ENCODE measurements at regions not wholly inside any gene's neighbourhood (a gene's known extent, or its start where the extent isn't known, plus 50 kb on each side); places are given as distances from the start of the nearest gene placed in this dataset.

GRCh38 chr10:62917475-62918238 is 101.5 kb upstream of the EGR2 start:
- no peak for DNase-seq (ENCODE audit: low spot score in 2 of 2)
- H3K36me3 ChIP-seq: no peaks in the 10 kb centered on the region
- no peaks in the 10 kb centered on the region for H3K27me3 ChIP-seq
- no peak for TF ChIP-seq CTCF (IDR thresholded peaks at IDR 0.05)
- intact Hi-C loops (cut with DNase I): no loop called here
- H3K9me3 ChIP-seq: no peaks in the 10 kb centered on the region
- H3K4me3 ChIP-seq: no peak overlapping the region
- no peaks in the 10 kb centered on the region for H3K4me1 ChIP-seq
- no peak overlapping the region for H3K27ac ChIP-seq

GRCh38 chr10:62916141-62916603 is 100.0 kb upstream of the EGR2 start:
- TF ChIP-seq CTCF (IDR thresholded peaks at IDR 0.05): no peak
- H3K27ac ChIP-seq: no peak overlapping the region

GRCh38 chr10:62915158-62915557 is 99.0 kb upstream of the EGR2 start:
- no peak overlapping the region for H3K4me3 ChIP-seq
- no peaks in the 10 kb centered on the region for H3K36me3 ChIP-seq
- TF ChIP-seq CTCF (IDR thresholded peaks at IDR 0.05): no peak
- no peak for DNase-seq (ENCODE audit: low spot score in 2 of 2)
- intact Hi-C loops (cut with DNase I): no loop called here
- H3K4me1 ChIP-seq: no peaks in the 10 kb centered on the region
- H3K9me3 ChIP-seq: no peaks in the 10 kb centered on the region
- no peak overlapping the region for H3K27ac ChIP-seq
- H3K27me3 ChIP-seq: no peaks in the 10 kb centered on the region

More at GRCh38 chr10:62916141-62916603, 100.0 kb upstream of the EGR2 start:
- Histone ChIP-seq H3K27me3 (no peaks in the 10 kb centered on the region), H3K4me3 (no peak overlapping the region), H3K36me3 (no peaks in the 10 kb centered on the region), H3K9me3 (no peaks in the 10 kb centered on the region), H3K4me1 (no peaks in the 10 kb centered on the region)
- intact Hi-C loops (cut with DNase I): no loop called here
- DNase-seq (ENCODE audit: low spot score in 2 of 2): no peak

- no peaks in the 10 kb centered on the region for H3K9me3 ChIP-seq
- no peaks in the 10 kb centered on the region for H3K36me3 ChIP-seq
- no peak for DNase-seq (ENCODE audit: low spot score in 2 of 2)
- intact Hi-C loops (cut with DNase I): no loop called here
- H3K27ac ChIP-seq: no peak overlapping the region
- no peaks in the 10 kb centered on the region for H3K27me3 ChIP-seq
- no peak overlapping the region for H3K4me3 ChIP-seq
- H3K4me1 ChIP-seq: no peaks in the 10 kb centered on the region
- TF ChIP-seq CTCF (IDR thresholded peaks at IDR 0.05): no peak
Observed at GRCh38 chr10:62912086-62912485, 95.9 kb upstream of the EGR2 start.

- TF ChIP-seq CTCF (IDR thresholded peaks at IDR 0.05): no peak
- intact Hi-C loops (cut with DNase I): no loop called here
Observed at GRCh38 chr10:62911210-62911963, 95.2 kb upstream of the EGR2 start.

More at GRCh38 chr10:62911210-62911963, 95.2 kb upstream of the EGR2 start:
- H3K9me3 ChIP-seq: no peaks in the 10 kb centered on the region
- H3K27ac ChIP-seq: no peak overlapping the region
- no peak overlapping the region for H3K4me3 ChIP-seq
- H3K27me3 ChIP-seq: no peaks in the 10 kb centered on the region
- no peak for DNase-seq (ENCODE audit: low spot score in 2 of 2)
- no peaks in the 10 kb centered on the region for H3K36me3 ChIP-seq
- H3K4me1 ChIP-seq: no peaks in the 10 kb centered on the region

Data from ascending aorta (tissue), 2 donors.